ENCODE measurements at regions not wholly inside any gene's neighbourhood (a gene's known extent, or its start where the extent isn't known, plus 50 kb on each side); places are given as distances from the start of the nearest gene placed in this dataset.

GRCh38 chr11:95717314-95717713 lies 72.3 kb downstream of the FAM76B start:
- Histone ChIP-seq H3K27ac (ENCODE audit: low read depth, low read length) (no peak overlapping the region), H3K27me3 (ENCODE audit: control insufficient read depth, insufficient read depth, low read length) (no peaks in the 10 kb centered on the region), H3K4me1 (ENCODE audit: control insufficient read depth, insufficient read depth, low read length) (no peaks in the 10 kb centered on the region), H3K4me3 (ENCODE audit: low read length) (no peak overlapping the region), H3K36me3 (ENCODE audit: control insufficient read depth, insufficient read depth, low read length) (no peaks in the 10 kb centered on the region), H3K9ac (ENCODE audit: low read length) (no peak overlapping the region)

DNA sequence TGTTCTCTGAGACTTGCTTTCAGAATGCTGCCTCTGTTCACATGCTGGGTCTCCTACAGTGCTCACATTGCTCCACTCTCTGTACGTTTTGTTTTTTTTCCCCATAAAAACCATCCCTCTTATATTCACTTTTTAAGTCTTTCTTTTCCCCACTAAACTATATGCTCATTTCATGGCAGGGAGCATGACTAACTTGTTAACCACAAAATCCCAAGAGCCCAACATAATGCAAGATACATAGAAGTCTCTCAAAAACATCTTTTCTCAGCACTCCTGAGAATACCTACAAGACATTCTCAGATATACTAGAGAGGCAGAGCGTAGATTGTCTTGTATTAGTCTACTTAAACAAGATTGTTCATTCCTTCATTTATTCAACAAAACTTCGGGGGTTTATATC lies 73.3 kb downstream of the FAM76B start:
- H3K36me3 ChIP-seq (ENCODE audit: control insufficient read depth, insufficient read depth, low read length): no peaks in the 10 kb centered on the region
- no peak overlapping the region for H3K27ac ChIP-seq (ENCODE audit: low read depth, low read length)

DNA sequence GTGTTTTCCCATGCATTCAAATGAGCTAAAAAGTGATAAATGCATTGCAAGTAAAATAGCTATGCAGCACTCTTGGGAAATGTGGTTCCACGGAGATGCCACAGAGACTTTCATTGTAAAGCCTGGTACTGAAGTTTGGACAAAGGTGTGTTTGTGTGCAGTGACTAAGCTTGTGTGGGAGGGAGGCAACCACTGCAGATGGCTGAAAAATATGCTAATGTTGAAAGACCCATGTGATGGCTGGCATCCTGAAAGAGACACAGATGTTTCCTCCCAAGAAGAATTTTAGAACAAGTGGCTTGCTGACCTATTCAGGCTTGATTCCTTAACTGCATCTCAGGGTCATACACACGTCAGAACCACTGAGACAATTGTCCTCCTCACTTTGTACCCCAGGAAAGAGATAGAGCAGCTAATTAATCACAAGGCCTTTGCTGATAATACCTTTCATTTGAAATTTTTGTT lies 73.8 kb downstream of the FAM76B start:
- Histone ChIP-seq H3K36me3 (ENCODE audit: control insufficient read depth, insufficient read depth, low read length) (no peaks in the 10 kb centered on the region), H3K27me3 (ENCODE audit: control insufficient read depth, insufficient read depth, low read length) (no peaks in the 10 kb centered on the region), H3K27ac (ENCODE audit: low read depth, low read length) (no peak overlapping the region), H3K4me1 (ENCODE audit: control insufficient read depth, insufficient read depth, low read length) (peaks cover 2% of the 10 kb centered on the region), H3K4me3 (ENCODE audit: low read length) (no peak overlapping the region), H3K9ac (ENCODE audit: low read length) (no peak overlapping the region)

More for the DNA sequence above, 73.3 kb downstream of the FAM76B start:
- no peaks in the 10 kb centered on the region for H3K4me1 ChIP-seq (ENCODE audit: control insufficient read depth, insufficient read depth, low read length)
- no peak overlapping the region for H3K4me3 ChIP-seq (ENCODE audit: low read length)
- no peaks in the 10 kb centered on the region for H3K27me3 ChIP-seq (ENCODE audit: control insufficient read depth, insufficient read depth, low read length)
- H3K9ac ChIP-seq (ENCODE audit: low read length): no peak overlapping the region

- Histone ChIP-seq H3K4me1 (ENCODE audit: control insufficient read depth, insufficient read depth, low read length) (peaks cover 3% of the 10 kb centered on the region), H3K9ac (ENCODE audit: low read length) (no peak overlapping the region), H3K27ac (ENCODE audit: low read depth, low read length) (no peak overlapping the region), H3K36me3 (ENCODE audit: control insufficient read depth, insufficient read depth, low read length) (no peaks in the 10 kb centered on the region), H3K4me3 (ENCODE audit: low read length) (no peak overlapping the region), H3K27me3 (ENCODE audit: control insufficient read depth, insufficient read depth, low read length) (no peaks in the 10 kb centered on the region)
Measured at GRCh38 chr11:95714843-95715776, 74.5 kb downstream of the FAM76B start.

DNA sequence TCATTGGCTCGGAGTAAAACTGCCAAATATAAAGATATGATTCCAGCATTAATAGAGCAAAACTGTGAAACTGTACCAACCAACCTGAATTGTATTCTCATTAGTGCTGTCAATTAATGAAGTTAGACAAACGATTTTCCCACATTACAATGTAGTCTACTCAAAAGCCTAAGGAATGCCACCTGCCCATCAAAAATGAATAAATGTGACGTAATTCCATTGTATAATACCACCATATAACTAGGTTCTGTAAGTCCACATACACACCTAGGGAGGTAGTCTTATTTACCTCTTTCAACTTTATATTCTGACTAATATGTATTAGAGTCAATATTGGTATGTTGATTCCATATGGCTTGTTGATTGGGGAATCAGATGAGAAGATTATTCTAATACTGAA lies 76.2 kb downstream of the FAM76B start:
- Histone ChIP-seq H3K9ac (ENCODE audit: low read length) (no peak overlapping the region), H3K4me1 (ENCODE audit: control insufficient read depth, insufficient read depth, low read length) (peaks cover 3% of the 10 kb centered on the region), H3K27ac (ENCODE audit: low read depth, low read length) (no peak overlapping the region), H3K4me3 (ENCODE audit: low read length) (no peak overlapping the region), H3K36me3 (ENCODE audit: control insufficient read depth, insufficient read depth, low read length) (no peaks in the 10 kb centered on the region), H3K27me3 (ENCODE audit: control insufficient read depth, insufficient read depth, low read length) (no peaks in the 10 kb centered on the region)

GRCh38 chr11:95711945-95712221 lies 77.7 kb downstream of the FAM76B start:
- H3K9ac ChIP-seq (ENCODE audit: low read length): no peak overlapping the region
- no peak overlapping the region for H3K4me3 ChIP-seq (ENCODE audit: low read length)
- H3K27ac ChIP-seq (ENCODE audit: low read depth, low read length): no peak overlapping the region

DNA sequence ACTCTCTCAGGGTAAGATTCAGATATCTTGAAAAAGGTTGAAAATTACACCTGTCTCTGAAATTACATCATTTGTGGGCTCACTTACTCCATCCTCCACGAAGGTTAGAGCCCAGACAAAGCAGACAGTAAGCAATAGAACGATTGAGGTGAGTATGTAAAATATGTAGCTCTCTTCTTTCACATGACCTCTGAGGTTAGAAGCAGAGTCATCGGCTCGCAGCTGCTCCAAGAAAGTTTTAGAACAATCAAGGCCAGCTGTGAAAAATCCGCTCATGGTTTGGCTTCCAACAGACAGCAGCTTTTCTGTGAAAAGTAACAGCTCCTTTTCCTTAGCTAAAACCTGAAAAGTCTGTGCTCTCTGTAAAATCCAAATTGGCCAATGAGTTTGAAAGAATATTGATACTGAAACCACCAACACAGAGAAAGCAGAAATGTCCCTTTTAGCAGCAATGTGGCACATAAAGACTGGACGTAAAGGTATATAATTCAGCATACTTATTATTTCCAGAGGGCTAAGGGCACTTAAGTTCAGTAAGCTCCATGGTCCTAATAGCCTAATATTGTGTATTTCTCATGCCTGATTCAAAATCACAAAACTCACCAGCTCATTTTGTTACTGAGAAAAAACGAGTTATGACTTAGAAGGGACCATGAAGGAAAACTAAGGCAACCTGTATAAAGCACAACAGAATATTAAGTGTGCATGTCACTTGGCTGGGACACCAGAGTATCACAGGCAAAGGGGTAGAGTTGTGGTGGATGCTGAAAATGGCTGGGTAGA lies 78.2 kb downstream of the FAM76B start:
- Histone ChIP-seq H3K27ac (ENCODE audit: low read depth, low read length) (no peak overlapping the region), H3K27me3 (ENCODE audit: control insufficient read depth, insufficient read depth, low read length) (no peaks in the 10 kb centered on the region), H3K9ac (ENCODE audit: low read length) (no peak overlapping the region), H3K4me1 (ENCODE audit: control insufficient read depth, insufficient read depth, low read length) (peaks cover 3% of the 10 kb centered on the region), H3K4me3 (ENCODE audit: low read length) (no peak overlapping the region), H3K36me3 (ENCODE audit: control insufficient read depth, insufficient read depth, low read length) (no peaks in the 10 kb centered on the region)

More at GRCh38 chr11:95711945-95712221, 77.7 kb downstream of the FAM76B start:
- no peaks in the 10 kb centered on the region for H3K27me3 ChIP-seq (ENCODE audit: control insufficient read depth, insufficient read depth, low read length)
- H3K4me1 ChIP-seq (ENCODE audit: control insufficient read depth, insufficient read depth, low read length): peaks cover 3% of the 10 kb centered on the region
- H3K36me3 ChIP-seq (ENCODE audit: control insufficient read depth, insufficient read depth, low read length): no peaks in the 10 kb centered on the region

- no peaks in the 10 kb centered on the region for H3K27me3 ChIP-seq (ENCODE audit: control insufficient read depth, insufficient read depth, low read length)
- H3K4me1 ChIP-seq (ENCODE audit: control insufficient read depth, insufficient read depth, low read length): peaks cover 5% of the 10 kb centered on the region
- no peak overlapping the region for H3K4me3 ChIP-seq (ENCODE audit: low read length)
Measured at GRCh38 chr11:95708681-95709080, 80.9 kb downstream of the FAM76B start.

GRCh38 chr11:95706974-95707387 lies 82.6 kb downstream of the FAM76B start:
- H3K36me3 ChIP-seq (ENCODE audit: control insufficient read depth, insufficient read depth, low read length): no peaks in the 10 kb centered on the region
- H3K9ac ChIP-seq (ENCODE audit: low read length): no peak overlapping the region
- H3K27me3 ChIP-seq (ENCODE audit: control insufficient read depth, insufficient read depth, low read length): no peaks in the 10 kb centered on the region
- H3K27ac ChIP-seq (ENCODE audit: low read depth, low read length): no peak overlapping the region
- peaks cover 9% of the 10 kb centered on the region for H3K4me1 ChIP-seq (ENCODE audit: control insufficient read depth, insufficient read depth, low read length)
- no peak overlapping the region for H3K4me3 ChIP-seq (ENCODE audit: low read length)

More at GRCh38 chr11:95708681-95709080, 80.9 kb downstream of the FAM76B start:
- no peak overlapping the region for H3K27ac ChIP-seq (ENCODE audit: low read depth, low read length)
- no peaks in the 10 kb centered on the region for H3K36me3 ChIP-seq (ENCODE audit: control insufficient read depth, insufficient read depth, low read length)
- H3K9ac ChIP-seq (ENCODE audit: low read length): no peak overlapping the region

DNA sequence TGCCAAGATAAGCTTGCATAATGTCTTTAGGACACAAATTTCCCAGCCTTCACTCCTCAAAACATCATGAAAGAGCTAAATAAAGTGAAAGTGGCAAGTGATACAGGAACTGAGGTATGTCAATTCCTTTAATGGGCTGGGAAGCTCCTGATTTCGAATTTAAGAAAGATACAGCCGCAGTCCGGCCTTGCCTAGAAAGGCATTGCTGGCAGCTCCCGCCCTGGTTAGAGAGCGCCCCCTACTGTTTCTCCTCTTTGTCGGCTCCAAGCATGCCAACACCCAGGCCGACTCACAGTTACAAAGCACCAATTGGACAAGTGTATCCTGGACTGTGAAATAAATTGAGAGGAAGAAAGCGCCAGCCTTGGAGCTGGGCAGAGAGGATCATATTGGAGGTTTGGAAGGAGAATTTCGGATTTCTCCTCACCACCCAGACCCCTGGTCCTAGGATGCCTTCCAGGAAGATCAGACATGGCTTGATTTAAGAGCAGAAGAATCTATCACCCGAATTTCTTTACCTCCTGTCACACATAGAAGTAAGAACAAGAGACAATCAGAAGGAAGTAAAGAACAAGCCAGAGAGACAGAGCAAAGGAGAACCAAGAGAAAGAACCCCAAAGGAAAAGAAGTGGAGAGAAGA lies 84.0 kb downstream of the FAM76B start:
- peak overlapping the region; percentile 27 for H3K27ac ChIP-seq (ENCODE audit: low read depth, low read length)
- no peak overlapping the region for H3K9ac ChIP-seq (ENCODE audit: low read length)
- no peaks in the 10 kb centered on the region for H3K27me3 ChIP-seq (ENCODE audit: control insufficient read depth, insufficient read depth, low read length)
- H3K36me3 ChIP-seq (ENCODE audit: control insufficient read depth, insufficient read depth, low read length): no peaks in the 10 kb centered on the region
- no peak overlapping the region for H3K4me3 ChIP-seq (ENCODE audit: low read length)
- peaks cover 6% of the 10 kb centered on the region for H3K4me1 ChIP-seq (ENCODE audit: control insufficient read depth, insufficient read depth, low read length)

DNA sequence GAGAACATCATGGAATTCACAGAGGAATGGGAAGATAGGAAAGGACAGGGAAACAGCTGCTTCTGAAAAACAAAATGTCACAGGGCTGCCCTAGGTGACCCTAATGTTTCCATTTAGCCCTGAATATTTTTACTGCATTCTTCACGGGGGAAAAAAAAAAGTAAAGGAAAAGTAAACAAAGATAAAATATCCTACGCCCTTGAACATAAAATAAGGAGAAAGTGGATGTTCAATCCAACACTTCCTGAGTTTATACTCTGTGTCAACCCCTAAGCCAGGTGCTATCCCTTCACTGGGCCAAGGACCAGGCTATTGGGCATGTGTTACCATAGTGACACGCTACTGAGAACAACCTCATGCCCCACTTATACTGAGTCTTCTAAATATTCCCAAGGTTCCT lies 84.7 kb downstream of the FAM76B start:
- no peak overlapping the region for H3K4me3 ChIP-seq (ENCODE audit: low read length)
- H3K36me3 ChIP-seq (ENCODE audit: control insufficient read depth, insufficient read depth, low read length): no peaks in the 10 kb centered on the region
- no peak overlapping the region for H3K27ac ChIP-seq (ENCODE audit: low read depth, low read length)
- H3K9ac ChIP-seq (ENCODE audit: low read length): no peak overlapping the region
- peaks cover 6% of the 10 kb centered on the region for H3K4me1 ChIP-seq (ENCODE audit: control insufficient read depth, insufficient read depth, low read length)
- H3K27me3 ChIP-seq (ENCODE audit: control insufficient read depth, insufficient read depth, low read length): no peaks in the 10 kb centered on the region

DNA sequence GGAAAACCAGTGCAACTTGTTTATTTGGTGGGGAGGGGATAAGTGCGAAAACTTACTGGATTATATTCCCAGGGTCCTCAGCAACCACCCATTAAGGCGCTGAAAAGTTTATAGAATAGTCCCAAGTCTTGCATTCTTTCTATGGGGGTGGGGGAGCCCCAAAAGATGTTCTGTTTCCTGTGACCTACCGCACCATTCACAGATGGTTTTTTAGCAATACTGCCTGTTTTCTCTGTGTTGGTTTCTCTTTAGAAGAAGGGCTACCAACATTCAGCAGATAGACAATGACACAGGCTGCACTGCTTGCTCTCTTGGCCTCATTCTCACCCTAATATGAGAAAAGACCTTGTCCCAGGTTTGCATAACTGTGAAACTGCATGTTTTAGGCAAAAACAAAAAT lies 86.5 kb downstream of the FAM76B start:
- Histone ChIP-seq H3K27ac (ENCODE audit: low read depth, low read length) (no peak overlapping the region), H3K4me3 (ENCODE audit: low read length) (no peak overlapping the region), H3K4me1 (ENCODE audit: control insufficient read depth, insufficient read depth, low read length) (peaks cover 6% of the 10 kb centered on the region), H3K27me3 (ENCODE audit: control insufficient read depth, insufficient read depth, low read length) (no peaks in the 10 kb centered on the region), H3K9ac (ENCODE audit: low read length) (no peak overlapping the region), H3K36me3 (ENCODE audit: control insufficient read depth, insufficient read depth, low read length) (no peaks in the 10 kb centered on the region)

All from rectal smooth muscle tissue (tissue), 1 donor.